Right ventricle myocardium superior (tissue), 1 donor: ENCODE measurements at regions not wholly inside any gene's neighbourhood (a gene's known extent, or its start where the extent isn't known, plus 50 kb on each side); places are given as distances from the start of the nearest gene placed in this dataset.

Experiments used
- ATAC-seq: fragments of 200-7000 bp; cut with Tn5 transposase; one replicate; pipeline ENCODE4 v1.9.1; 2020; ENCODE audit warnings: mild to moderate bottlenecking; ENCODE audit not compliant: poor library complexity
- DNase-seq: peaks from one replicate; pipeline ENCODE4 v3.0.0-alpha.2; 2020
- intact Hi-C: fragments of 100-400 bp; cut with DNase I; formaldehyde crosslinking; loops from one replicate; pipeline ENCODE4 v1.11.2; 2022
- donor health status: DM: no; HTN: yes; CAD: no; lungs with severe emphysema.

GRCh38 chr17:69949973-69950695 lies 124.9 kb upstream of the KCNJ16 start:
- intact Hi-C loops, result no loop called here
- DNase-seq, result no peak
- no peak for ATAC-seq

- intact Hi-C loops, result no loop called here
- ATAC-seq (no peak), DNase-seq (no peak)
These were observed 124.2 kb upstream of the KCNJ16 start for GRCh38 chr17:69950701-69951418.

- ATAC-seq (no peak), DNase-seq (no peak)
- intact Hi-C loops, result no loop called here
These were observed 120.6 kb upstream of the KCNJ16 start for GRCh38 chr17:69954241-69954925.

- DNase-seq (no peak), ATAC-seq (no peak)
- intact Hi-C loops, result no loop called here
These were observed 117.0 kb upstream of the KCNJ16 start for GRCh38 chr17:69958063-69958462.

- DNase-seq (no peak), ATAC-seq (no peak)
- intact Hi-C loops, result no loop called here
These were observed 115.7 kb upstream of the KCNJ16 start for GRCh38 chr17:69959283-69959682.

GRCh38 chr17:69960755-69961154 lies 114.3 kb upstream of the KCNJ16 start:
- intact Hi-C loops, result no loop called here
- DNase-seq (peak; percentile 58), ATAC-seq (peak; percentile 88)

GRCh38 chr17:69961501-69962145 lies 113.4 kb upstream of the KCNJ16 start:
- ATAC-seq (no peak), DNase-seq (no peak)
- intact Hi-C loops, result no loop called here

GRCh38 chr17:69962436-69962995 lies 112.5 kb upstream of the KCNJ16 start:
- intact Hi-C loops, result no loop called here
- ATAC-seq, result no peak

GRCh38 chr17:69967910-69968411 lies 107.1 kb upstream of the KCNJ16 start:
- intact Hi-C loops, result no loop called here
- no peak for ATAC-seq
- DNase-seq, result no peak

More at GRCh38 chr17:69962436-69962995, 112.5 kb upstream of the KCNJ16 start:
- DNase-seq, result no peak

GRCh38 chr17:69969897-69970296 lies 105.1 kb upstream of the KCNJ16 start:
- no peak for ATAC-seq
- DNase-seq, result no peak
- intact Hi-C loops, result no loop called here

GRCh38 chr17:69972251-69972650 lies 102.8 kb upstream of the KCNJ16 start:
- DNase-seq (no peak), ATAC-seq (no peak)
- intact Hi-C loops, result no loop called here

GRCh38 chr17:69975808-69976207 lies 99.2 kb upstream of the KCNJ16 start:
- intact Hi-C loops, result no loop called here
- no peak for DNase-seq
- no peak for ATAC-seq

GRCh38 chr17:69978056-69978646 lies 96.9 kb upstream of the KCNJ16 start:
- DNase-seq, result no peak
- no peak for ATAC-seq
- intact Hi-C loops, result no loop called here

GRCh38 chr17:69981441-69981840 lies 93.6 kb upstream of the KCNJ16 start:
- DNase-seq (no peak), ATAC-seq (no peak)
- intact Hi-C loops, result no loop called here

- intact Hi-C loops, result no loop called here
- no peak for ATAC-seq
- no peak for DNase-seq
These were observed 79.5 kb upstream of the KCNJ16 start for GRCh38 chr17:69995476-69995875.

- DNase-seq (no peak), ATAC-seq (no peak)
- intact Hi-C loops, result no loop called here
These were observed 77.7 kb upstream of the KCNJ16 start for GRCh38 chr17:69997332-69997731.

- ATAC-seq (no peak), DNase-seq (no peak)
- intact Hi-C loops, result no loop called here
These were observed 75.8 kb upstream of the KCNJ16 start for GRCh38 chr17:69999253-69999652.

- DNase-seq (no peak), ATAC-seq (no peak)
- intact Hi-C loops, result no loop called here
These were observed 68.9 kb upstream of the KCNJ16 start for GRCh38 chr17:70006159-70006558.

- no peak for DNase-seq
- no peak for ATAC-seq
- intact Hi-C loops, result no loop called here
These were observed 63.3 kb upstream of the KCNJ16 start for GRCh38 chr17:70011750-70012149.
